HepG2 (cell line): ENCODE measurements at regions not wholly inside any gene's neighbourhood (a gene's known extent, or its start where the extent isn't known, plus 50 kb on each side); places are given as distances from the start of the nearest gene placed in this dataset.

Experiments used
- ATAC-seq: fragments of 200-7000 bp; cut with Tn5 transposase; 3 replicates; pipeline ENCODE4 v1.9.1; 2020; ENCODE audit warnings: mild to moderate bottlenecking, moderate library complexity
- BruUV-seq: library from RNA; stranded (reverse); fragments of 400-500 nt; replicated peaks from 2 replicates; lab custom pipeline; 2021; lab: Mats Ljungman, UMichigan
- CTCF ChIA-PET: fragments of 300-600 bp; formaldehyde crosslinking; extraction: SDS; loops from one replicate; lab custom pipeline; 2021; ENCODE audit warnings: low total read pairs, inconsistent platforms, low intra/inter-chr PET ratio; lab: Yijun Ruan, JAX
- POLR2A ChIA-PET: fragments of 350-600 bp; sonication (Branson Sonifier 250); formaldehyde crosslinking; loops from one replicate; lab custom pipeline; 2020; ENCODE audit warnings: antibody characterized with exemption, inconsistent platforms; lab: Yijun Ruan, JAX
- DNase-seq: peaks from one replicate; pipeline ENCODE4 v3.0.0-alpha.2; 2015; ENCODE audit warnings: low spot score
- FAIRE-seq: peaks from 3 replicates; lab custom pipeline; 2011; peaks lifted over from hg19 to GRCh38; lab: Jason Lieb, UNC
- H2AFZ ChIP-seq: one replicate; pipeline ENCODE4 v1.6.1; 2011; ENCODE audit warnings: low read length, inconsistent platforms
- H3K27ac ChIP-seq: fragments of 300-600 bp; 3 replicates; pipeline ENCODE4 v1.8.0; 2011; ENCODE audit warnings: mixed run types, mild to moderate bottlenecking, mixed read lengths, low read length, inconsistent platforms; ENCODE audit not compliant: insufficient read depth; ENCODE audit errors: extremely low read length
- H3K27me3 ChIP-seq, 2 experiments: fragments of 200-600 bp in 1 of 2; 2 replicates in 1 of 2; 3 replicates in 1 of 2; pipeline versions ENCODE4 v1.6.0 to v1.8.0; 2011; ENCODE audit warnings: low read length in 2 of 2, mild to moderate bottlenecking in 2 of 2, moderate library complexity in 2 of 2, inconsistent platforms in 1 of 2; ENCODE audit not compliant: insufficient read depth in 2 of 2, control insufficient read depth in 1 of 2
- H3K36me3 ChIP-seq, 2 experiments: fragments of 200-600 bp in 1 of 2; replicated peaks in 1 of 2; 2 replicates in 1 of 2; 3 replicates in 1 of 2; pipeline versions ENCODE4 v1.5.1 to v1.8.0; 2011; ENCODE audit warnings: low read length in 2 of 2, inconsistent platforms in 1 of 2; ENCODE audit not compliant: insufficient read depth in 2 of 2, control insufficient read depth in 1 of 2
- H3K4me1 ChIP-seq: 2 replicates; pipeline ENCODE4 v1.5.1; 2012; ENCODE audit warnings: low read length, inconsistent platforms; ENCODE audit not compliant: insufficient read depth
- H3K4me2 ChIP-seq: 2 replicates; pipeline ENCODE4 v1.6.0; 2011; ENCODE audit warnings: low read depth, low read length, inconsistent platforms
- H3K4me3 ChIP-seq, 3 experiments: fragments of 200-600 bp in 1 of 3; sonication (generic), shearing (Covaris generic) in 1 of 3; replicated peaks in 1 of 3; 2 replicates each; pipeline ENCODE4 v1.5.1; 2011 to 2016; ENCODE audit warnings: low read length in 3 of 3, inconsistent platforms in 2 of 3, low read depth in 2 of 3, mild to moderate bottlenecking in 2 of 3, control low read depth in 1 of 3, mixed read lengths in 1 of 3; ENCODE audit not compliant: insufficient read depth in 1 of 3
- H3K79me2 ChIP-seq: one replicate; pipeline ENCODE4 v1.6.1; 2011; ENCODE audit warnings: low read length, inconsistent platforms; ENCODE audit not compliant: insufficient read depth
- H3K9ac ChIP-seq: 2 replicates; pipeline ENCODE4 v1.6.0; 2011; ENCODE audit warnings: mild to moderate bottlenecking, low read depth, low read length, inconsistent platforms; ENCODE audit not compliant: insufficient read depth
- H3K9me3 ChIP-seq: 2 replicates; pipeline ENCODE4 v1.5.1; 2012; ENCODE audit warnings: mild to moderate bottlenecking, low read length
- H4K20me1 ChIP-seq: 2 replicates; pipeline ENCODE4 v1.6.0; 2011; ENCODE audit warnings: inconsistent platforms, mild to moderate bottlenecking, low read length, moderate library complexity; ENCODE audit not compliant: insufficient read depth
- ATF6 ChIP-seq: sonication (generic); formaldehyde crosslinking; conservative IDR thresholded peaks from 2 replicates; pipeline ENCODE4 v1.4.0; 2020; ENCODE audit warnings: missing genetic modification reagents
- FOXC1 ChIP-seq: sonication (generic); formaldehyde crosslinking; IDR thresholded peaks from 2 replicates; pipeline ENCODE4 v1.8.0; 2022; ENCODE audit warnings: mild to moderate bottlenecking, missing genetic modification reagents, borderline replicate concordance
- GABPB1 ChIP-seq: IDR thresholded peaks from 2 replicates; pipeline ENCODE4 v1.6.1; 2016; ENCODE audit warnings: mild to moderate bottlenecking, missing genetic modification reagents, moderate library complexity, missing compliant biosample characterization
- HNRNPK ChIP-seq: fragments of 200-400 bp; formaldehyde crosslinking; IDR thresholded peaks from 2 replicates; pipeline ENCODE4 v1.6.1; 2018; ENCODE audit warnings: low read length, low read depth, moderate library complexity, mild to moderate bottlenecking; ENCODE audit not compliant: poor library complexity, severe bottlenecking
- NAIF1 ChIP-seq: sonication (generic); formaldehyde crosslinking; IDR thresholded peaks from 2 replicates; pipeline ENCODE4 v1.5.0; 2020; ENCODE audit warnings: mild to moderate bottlenecking, missing genetic modification reagents, borderline replicate concordance
- NFE2L2 ChIP-seq: fragments of 150-350 bp; IDR thresholded peaks from 2 replicates; pipeline ENCODE4 v1.6.1; 2014; ENCODE audit warnings: low read length
- ZFP41 ChIP-seq: sonication (generic); formaldehyde crosslinking; IDR thresholded peaks from 2 replicates; pipeline ENCODE4 v1.4.0; 2020; ENCODE audit warnings: mild to moderate bottlenecking, missing genetic modification reagents, borderline replicate concordance
- ZNF281 ChIP-seq: sonication (generic); formaldehyde crosslinking; IDR thresholded peaks from 2 replicates; pipeline ENCODE4 v1.4.0; 2020; ENCODE audit warnings: missing genetic modification reagents, borderline replicate concordance
- ZNF737 ChIP-seq: sonication (generic); formaldehyde crosslinking; IDR thresholded peaks from 2 replicates; pipeline ENCODE4 v1.5.0; 2020; ENCODE audit warnings: missing genetic modification reagents, mild to moderate bottlenecking, borderline replicate concordance
- WGBS: methylation state at CpG from one replicate; pipeline ENCODE4 v1.1.6; 2017; ENCODE audit warnings: low lambda C conversion rate; 5-methylcytosine and 5-hydroxymethylcytosine counted together
- in situ Hi-C: cut with HindIII; loops from 2 replicates; pipeline ENCODE4 v1.10.0; 2017; ENCODE audit warnings: low pct_unique_long_range_greater_than_20kb; ENCODE audit not compliant: extremely low pct_ligation_motif_present
- intact Hi-C: fragments of 100-400 bp; cut with micrococcal nuclease; formaldehyde crosslinking; loops from one replicate; pipeline ENCODE4 v1.10.0; 2022; ENCODE audit not compliant: unreplicated experiment
- TF ChIP-seq, protein P1 (sequence below): sonication (generic); formaldehyde crosslinking; IDR thresholded peaks from 2 replicates; pipeline ENCODE4 v1.8.1; 2023; ENCODE audit warnings: mild to moderate bottlenecking, inconsistent platforms, moderate library complexity, missing genetic modification reagents, borderline replicate concordance
- TF ChIP-seq, protein P2 (sequence below): sonication (generic); formaldehyde crosslinking; IDR thresholded peaks from 2 replicates; pipeline ENCODE4 v1.8.0; 2022; ENCODE audit warnings: mild to moderate bottlenecking, missing genetic modification reagents, moderate library complexity
- TF ChIP-seq, protein P3 (sequence below): sonication (generic); formaldehyde crosslinking; IDR thresholded peaks from 2 replicates; pipeline ENCODE4 v1.8.1; 2023; ENCODE audit warnings: missing genetic modification reagents, inconsistent platforms, borderline replicate concordance

- TF ChIP-seq NFE2L2 (no peak), ATF6 (CRISPR knock-in tag) (no peak), ZFP41 (CRISPR knock-in tag) (no peak)
These were observed 64.1 kb upstream of the GUCY1A1 start (continued) for GRCh38 chr4:155602351-155603140.

DNA sequence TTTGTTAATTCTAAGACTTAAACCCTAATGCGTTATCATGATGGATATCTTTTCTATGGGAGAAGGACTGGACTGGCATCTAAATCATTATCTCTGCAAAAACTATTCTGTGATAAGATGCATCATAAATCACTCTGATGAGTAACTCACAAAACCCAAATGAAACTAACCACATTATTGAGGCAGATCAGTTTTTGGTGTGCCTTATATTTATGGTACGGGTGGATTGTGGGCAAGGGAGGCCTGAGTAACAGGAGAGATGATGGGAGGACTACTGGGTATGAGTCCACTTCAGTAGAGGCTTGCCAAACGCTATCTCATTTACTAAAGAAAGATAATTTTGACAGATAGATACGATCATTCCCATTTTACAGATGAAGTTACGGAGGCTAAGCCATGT lies 66.4 kb upstream of the GUCY1A1 start:
- BruUV-seq = no TSS peak
- H3K4me1 ChIP-seq = no peaks in the 10 kb centered on the region
- no peaks in the 10 kb centered on the region for H3K36me3 ChIP-seq
- DNase-seq (no peak), ATAC-seq (no peak), FAIRE-seq (no peak)
- no peaks in the 10 kb centered on the region for H3K9me3 ChIP-seq
- H3K4me3 ChIP-seq = no peak overlapping the region
- ChIA-PET POLR2A (no interaction called here), CTCF (no interaction called here)
- no peak overlapping the region for H2AFZ ChIP-seq
- H3K27ac ChIP-seq = no peak overlapping the region
- no peak overlapping the region for H3K9ac ChIP-seq
- in situ Hi-C loops (no loop called here), intact Hi-C loops (no loop called here)
- H3K79me2 ChIP-seq = no peaks in the 10 kb centered on the region
- 10% methylated on average over 5 of the region's 5 CpGs for WGBS
- no peak overlapping the region for H3K4me2 ChIP-seq
- H4K20me1 ChIP-seq = no peaks in the 10 kb centered on the region
- no peaks in the 10 kb centered on the region; a peak in 1 of 5 replicates for H3K27me3 ChIP-seq
- TF ChIP-seq, protein P1, sequence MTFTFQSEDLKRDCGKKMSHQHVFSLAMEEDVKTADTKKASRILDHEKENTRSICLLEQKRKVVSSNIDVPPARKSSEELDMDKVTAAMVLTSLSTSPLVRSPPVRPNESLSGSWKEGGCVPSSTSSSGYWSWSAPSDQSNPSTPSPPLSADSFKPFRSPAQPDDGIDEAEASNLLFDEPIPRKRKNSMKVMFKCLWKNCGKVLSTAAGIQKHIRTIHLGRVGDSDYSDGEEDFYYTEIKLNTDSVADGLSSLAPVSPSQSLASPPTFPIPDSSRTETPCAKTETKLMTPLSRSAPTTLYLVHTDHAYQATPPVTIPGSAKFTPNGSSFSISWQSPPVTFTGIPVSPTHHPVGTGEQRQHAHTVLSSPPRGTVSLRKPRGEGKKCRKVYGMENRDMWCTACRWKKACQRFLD (CRISPR knock-in tag) = no peak
- no peak for TF ChIP-seq GABPB1 (CRISPR knock-in tag)
- no peak for TF ChIP-seq ZNF281 (CRISPR knock-in tag)
- TF ChIP-seq ZNF737 = no peak
- no peak for TF ChIP-seq HNRNPK
- TF ChIP-seq, protein P2, sequence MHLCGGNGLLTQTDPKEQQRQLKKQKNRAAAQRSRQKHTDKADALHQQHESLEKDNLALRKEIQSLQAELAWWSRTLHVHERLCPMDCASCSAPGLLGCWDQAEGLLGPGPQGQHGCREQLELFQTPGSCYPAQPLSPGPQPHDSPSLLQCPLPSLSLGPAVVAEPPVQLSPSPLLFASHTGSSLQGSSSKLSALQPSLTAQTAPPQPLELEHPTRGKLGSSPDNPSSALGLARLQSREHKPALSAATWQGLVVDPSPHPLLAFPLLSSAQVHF (CRISPR knock-in tag) = no peak
- TF ChIP-seq, protein P3, sequence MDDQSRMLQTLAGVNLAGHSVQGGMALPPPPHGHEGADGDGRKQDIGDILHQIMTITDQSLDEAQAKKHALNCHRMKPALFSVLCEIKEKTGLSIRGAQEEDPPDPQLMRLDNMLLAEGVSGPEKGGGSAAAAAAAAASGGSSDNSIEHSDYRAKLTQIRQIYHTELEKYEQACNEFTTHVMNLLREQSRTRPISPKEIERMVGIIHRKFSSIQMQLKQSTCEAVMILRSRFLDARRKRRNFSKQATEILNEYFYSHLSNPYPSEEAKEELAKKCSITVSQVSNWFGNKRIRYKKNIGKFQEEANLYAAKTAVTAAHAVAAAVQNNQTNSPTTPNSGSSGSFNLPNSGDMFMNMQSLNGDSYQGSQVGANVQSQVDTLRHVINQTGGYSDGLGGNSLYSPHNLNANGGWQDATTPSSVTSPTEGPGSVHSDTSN (CRISPR knock-in tag) = no peak
- TF ChIP-seq NAIF1 (CRISPR knock-in tag) = no peak
- TF ChIP-seq FOXC1 (CRISPR knock-in tag) = no peak
